HCT116 (cell line): ENCODE measurements at regions not wholly inside any gene's neighbourhood (a gene's known extent, or its start where the extent isn't known, plus 50 kb on each side); places are given as distances from the start of the nearest gene placed in this dataset.

Experiments
- ATAC-seq: fragments of 200-7000 bp; cut with Tn5 transposase; 2 replicates; pipeline ENCODE4 v1.9.1; 2020; ENCODE audit warnings: mild to moderate bottlenecking, moderate library complexity
- BruUV-seq: library from RNA; stranded (reverse); fragments of 400-500 nt; replicated peaks from 2 replicates; lab custom pipeline; 2021; lab: Mats Ljungman, UMichigan
- CTCF ChIA-PET: fragments of 300-600 bp; sonication (Branson Sonifier 250); formaldehyde crosslinking; loops from one replicate; lab custom pipeline; 2021; ENCODE audit warnings: antibody characterized with exemption; lab: Charles Lee
- POLR2A ChIA-PET: fragments of 300-600, 350-600 bp; sonication (Branson Sonifier 250); formaldehyde crosslinking; loops from one replicate; lab custom pipeline; 2021; ENCODE audit warnings: antibody characterized with exemption; lab: Charles Lee
- RAD21 ChIA-PET, 2 experiments: fragments of 300-600 bp; sonication (Branson Sonifier 250); formaldehyde crosslinking; loops; one replicate each; lab custom pipeline; 2023; ENCODE audit warnings: low total read pairs in 2 of 2; ENCODE audit not compliant: uncharacterized antibody in 2 of 2, unreplicated experiment in 2 of 2, low non-redundant PET in 1 of 2; lab: Charles Lee
- DNase-seq: peaks from one replicate; pipeline ENCODE4 v3.0.0-alpha.2; 2010; ENCODE audit warnings: low read depth, low spot score
- H2AFZ ChIP-seq: fragments of 200-600 bp; shearing (Covaris generic), sonication (generic); 2 replicates; pipeline ENCODE4 v1.6.1; 2017; ENCODE audit warnings: low read depth, mixed run types, mixed read lengths, antibody characterized with exemption, low read length; ENCODE audit not compliant: poor library complexity, severe bottlenecking
- H3K27ac ChIP-seq: 2 replicates; pipeline ENCODE4 v1.5.1; 2012; ENCODE audit warnings: low read depth, low read length
- H3K27me3 ChIP-seq: fragments of 200-600 bp; sonication (generic); 2 replicates; pipeline ENCODE4 v1.6.1; 2016; ENCODE audit warnings: mixed run types, low read length, mixed read lengths; ENCODE audit not compliant: insufficient read depth
- H3K36me3 ChIP-seq, 2 experiments: fragments of 200-500 bp in 1 of 2; fragments of 200-600 bp in 1 of 2; sonication (Bioruptor generic) in 1 of 2; sonication (generic) in 1 of 2; 2 replicates each; pipeline versions ENCODE4 v1.5.1 to v1.6.1; 2014 to 2016; ENCODE audit warnings: low read length in 2 of 2, inconsistent platforms in 1 of 2, mixed read lengths in 1 of 2, mixed run types in 1 of 2; ENCODE audit not compliant: insufficient read depth in 2 of 2, control insufficient read depth in 1 of 2
- H3K4me1 ChIP-seq, 2 experiments: fragments of 200-600 bp in 1 of 2; sonication (generic) in 1 of 2; 2 replicates each; pipeline versions ENCODE4 v1.5.1 to v1.6.1; 2012 to 2017; ENCODE audit warnings: low read length in 2 of 2, inconsistent platforms in 1 of 2, mild to moderate bottlenecking in 1 of 2, mixed read lengths in 1 of 2, mixed run types in 1 of 2, moderate library complexity in 1 of 2; ENCODE audit not compliant: insufficient read depth in 2 of 2, control insufficient read depth in 1 of 2
- H3K4me2 ChIP-seq: fragments of 200-600 bp; sonication (generic); 2 replicates; pipeline ENCODE4 v1.6.1; 2017; ENCODE audit warnings: mixed run types, low read length, mixed read lengths
- H3K4me3 ChIP-seq, 2 experiments: fragments of 200-600 bp in 1 of 2; sonication (generic) in 1 of 2; replicated peaks in 1 of 2; 2 replicates each; pipeline ENCODE4 v1.5.1; 2011 to 2016; ENCODE audit warnings: low read length in 2 of 2, control low read depth in 1 of 2, low read depth in 1 of 2, mild to moderate bottlenecking in 1 of 2, mixed read lengths in 1 of 2, mixed run types in 1 of 2
- H3K79me2 ChIP-seq: fragments of 200-600 bp; sonication (generic); 2 replicates; pipeline ENCODE4 v1.6.1; 2017; ENCODE audit warnings: mild to moderate bottlenecking, mixed run types, low read length, moderate library complexity, mixed read lengths; ENCODE audit not compliant: insufficient read depth
- H3K9ac ChIP-seq: fragments of 200-600 bp; sonication (generic); 2 replicates; pipeline ENCODE4 v1.6.1; 2016; ENCODE audit warnings: low read length, mixed read lengths
- H3K9me2 ChIP-seq: fragments of 200-600 bp; sonication (generic), shearing (Covaris generic); 2 replicates; pipeline ENCODE4 v1.6.1; 2017; ENCODE audit warnings: mixed run types, mild to moderate bottlenecking, moderate library complexity; ENCODE audit not compliant: insufficient read depth
- H3K9me3 ChIP-seq, 2 experiments: fragments of 200-500 bp in 1 of 2; fragments of 200-600 bp in 1 of 2; sonication (Bioruptor generic) in 1 of 2; sonication (generic) in 1 of 2; 2 replicates each; pipeline ENCODE4 v1.6.1; 2014 to 2017; ENCODE audit warnings: low read length in 2 of 2, mixed read lengths in 2 of 2, inconsistent platforms in 1 of 2, low read depth in 1 of 2, mild to moderate bottlenecking in 1 of 2, mixed run types in 1 of 2, moderate library complexity in 1 of 2; ENCODE audit not compliant: control insufficient read depth in 1 of 2, insufficient read depth in 1 of 2
- H4K20me1 ChIP-seq: fragments of 200-600 bp; sonication (generic), shearing (Covaris generic); 2 replicates; pipeline ENCODE4 v1.6.1; 2017; ENCODE audit warnings: mixed run types, mild to moderate bottlenecking, moderate library complexity; ENCODE audit not compliant: insufficient read depth
- ATF3 ChIP-seq: IDR thresholded peaks from 2 replicates; pipeline ENCODE4 v1.6.1; 2012
- CBX3 ChIP-seq: IDR thresholded peaks from 2 replicates; pipeline ENCODE4 v1.6.1; 2012; ENCODE audit warnings: low read depth
- CTCF ChIP-seq, 3 experiments: fragments of 200-600 bp in 1 of 3; sonication (generic) in 1 of 3; IDR thresholded peaks in 2 of 3; conservative IDR thresholded peaks in 1 of 3; 2 replicates each; pipeline ENCODE4 v1.5.1; 2012 to 2017; ENCODE audit warnings: low read depth in 2 of 3, low read length in 2 of 3, antibody characterized with exemption in 1 of 3, borderline replicate concordance in 1 of 3, control low read depth in 1 of 3, mild to moderate bottlenecking in 1 of 3, mixed read lengths in 1 of 3, mixed run types in 1 of 3, moderate library complexity in 1 of 3; ENCODE audit not compliant: insufficient read depth in 1 of 3
- EZH2phosphoT487 ChIP-seq: fragments of 200-600 bp; IDR thresholded peaks from 2 replicates; pipeline ENCODE4 v1.6.1; 2018; ENCODE audit warnings: antibody characterized with exemption, borderline replicate concordance
- FOSL1 ChIP-seq: IDR thresholded peaks from 2 replicates; pipeline ENCODE4 v1.6.1; 2012; ENCODE audit warnings: low read depth
- JUND ChIP-seq: IDR thresholded peaks from 2 replicates; pipeline ENCODE4 v1.6.1; 2012
- MAX ChIP-seq: IDR thresholded peaks from 2 replicates; pipeline ENCODE4 v1.6.1; 2012
- POLR2A ChIP-seq: IDR thresholded peaks from 2 replicates; pipeline ENCODE4 v1.7.0; 2011; ENCODE audit warnings: borderline replicate concordance; ENCODE audit not compliant: insufficient read depth, insufficient read length; ENCODE audit errors: extremely low read depth
- POLR2AphosphoS5 ChIP-seq: IDR thresholded peaks from 2 replicates; pipeline ENCODE4 v1.6.1; 2011; ENCODE audit warnings: mild to moderate bottlenecking, low read depth, low read length, moderate library complexity
- TCF7L2 ChIP-seq: IDR thresholded peaks from 2 replicates; pipeline ENCODE4 v1.7.0; 2011; ENCODE audit warnings: borderline replicate concordance, inconsistent platforms; ENCODE audit not compliant: insufficient read depth, insufficient read length; ENCODE audit errors: extremely low read depth
- ZFX ChIP-seq: fragments of 450-650 bp; IDR thresholded peaks from 2 replicates; pipeline ENCODE4 v1.6.1; 2017
- ZNF274 ChIP-seq: fragments of 200-500 bp; sonication (Bioruptor generic); IDR thresholded peaks from 2 replicates; pipeline ENCODE4 v1.6.1; 2014; ENCODE audit warnings: mild to moderate bottlenecking, low read depth, low read length, inconsistent platforms
- intact Hi-C: fragments of 100-400 bp; cut with micrococcal nuclease; formaldehyde crosslinking; loops from 2 replicates; pipeline ENCODE4 v1.10.0; 2022

- no peaks in the 10 kb centered on the region for H3K27me3 ChIP-seq
- CTCF ChIA-PET, result no interaction called here
- H3K79me2 ChIP-seq, result no peaks in the 10 kb centered on the region
- no peak overlapping the region for H2AFZ ChIP-seq
- H3K9me2 ChIP-seq, result no peaks in the 10 kb centered on the region
- no peak overlapping the region for H3K4me3 ChIP-seq
- BruUV-seq, result no TSS peak
- POLR2A ChIA-PET, result no interaction called here
- DNase-seq, result no peak
- no peak for ATAC-seq
- intact Hi-C loops, result no loop called here
- H3K4me2 ChIP-seq, result no peak overlapping the region
- TF ChIP-seq ZNF274 (no peak), MAX (no peak), EZH2phosphoT487 (no peak), ZFX (no peak), POLR2A (no peak), POLR2AphosphoS5 (no peak), JUND (no peak), TCF7L2 (no peak), ATF3 (no peak), FOSL1 (no peak), CBX3 (no peak), CTCF (IDR thresholded peaks at IDR 0.05 in 2 of 3, conservative IDR thresholded peaks at IDR 0.05 in 1 of 3; ENCODE audit: borderline replicate concordance in 1 of 3, insufficient read depth in 1 of 3, low read depth in 2 of 3, low read length in 2 of 3) (no peak)
- TF ChIP-seq, all 23 proteins: peak for 0
- Histone ChIP-seq H3K9ac (no peak overlapping the region), H3K4me1 (no peaks in the 10 kb centered on the region), H4K20me1 (no peaks in the 10 kb centered on the region), H3K9me3 (peaks cover 0 to 15% of the 10 kb centered on the region in 2 experiments; a peak in 1 of 4 replicates), H3K27ac (no peak overlapping the region), H3K36me3 (no peaks in the 10 kb centered on the region)
- RAD21 ChIA-PET, result no interaction called here
Measured at GRCh38 chr3:53411371-53411770, 64.0 kb upstream of the DCP1A start.
